Omental fat pad (tissue), 3 donors: ENCODE measurements at regions not wholly inside any gene's neighbourhood (a gene's known extent, or its start where the extent isn't known, plus 50 kb on each side); places are given as distances from the start of the nearest gene placed in this dataset.
"Not testable (repeated sequence)": the region's sequence is repeated elsewhere in the genome, so short reads cannot be mapped to it uniquely, and the experiment has no call there.

Source experiments
- ATAC-seq: fragments of 150-250 bp; one replicate; pipeline ENCODE4 v1.9.1; 2016; ENCODE audit warnings: mild to moderate bottlenecking, moderate library complexity; ENCODE audit not compliant: low FRiP score
- DNase-seq: peaks from one replicate; pipeline ENCODE4 v3.0.0-alpha.2; 2019; ENCODE audit warnings: low spot score
- TF ChIP-seq, protein P1 (sequence below), 3 donors: fragments of 450-650 bp; IDR thresholded peaks; one replicate each; pipeline ENCODE4 v1.5.1; 2016 to 2017; ENCODE audit warnings: antibody characterized with exemption in 3 of 3, mild to moderate bottlenecking in 3 of 3, moderate library complexity in 2 of 3

- ATAC-seq (no peak), DNase-seq (no peak)
- TF ChIP-seq, protein P1, sequence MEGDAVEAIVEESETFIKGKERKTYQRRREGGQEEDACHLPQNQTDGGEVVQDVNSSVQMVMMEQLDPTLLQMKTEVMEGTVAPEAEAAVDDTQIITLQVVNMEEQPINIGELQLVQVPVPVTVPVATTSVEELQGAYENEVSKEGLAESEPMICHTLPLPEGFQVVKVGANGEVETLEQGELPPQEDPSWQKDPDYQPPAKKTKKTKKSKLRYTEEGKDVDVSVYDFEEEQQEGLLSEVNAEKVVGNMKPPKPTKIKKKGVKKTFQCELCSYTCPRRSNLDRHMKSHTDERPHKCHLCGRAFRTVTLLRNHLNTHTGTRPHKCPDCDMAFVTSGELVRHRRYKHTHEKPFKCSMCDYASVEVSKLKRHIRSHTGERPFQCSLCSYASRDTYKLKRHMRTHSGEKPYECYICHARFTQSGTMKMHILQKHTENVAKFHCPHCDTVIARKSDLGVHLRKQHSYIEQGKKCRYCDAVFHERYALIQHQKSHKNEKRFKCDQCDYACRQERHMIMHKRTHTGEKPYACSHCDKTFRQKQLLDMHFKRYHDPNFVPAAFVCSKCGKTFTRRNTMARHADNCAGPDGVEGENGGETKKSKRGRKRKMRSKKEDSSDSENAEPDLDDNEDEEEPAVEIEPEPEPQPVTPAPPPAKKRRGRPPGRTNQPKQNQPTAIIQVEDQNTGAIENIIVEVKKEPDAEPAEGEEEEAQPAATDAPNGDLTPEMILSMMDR (IDR thresholded peaks at IDR 0.05): no peak
These were observed 128.2 kb upstream of the TWIST2 start for GRCh38 chr2:238719641-238720040.

DNA sequence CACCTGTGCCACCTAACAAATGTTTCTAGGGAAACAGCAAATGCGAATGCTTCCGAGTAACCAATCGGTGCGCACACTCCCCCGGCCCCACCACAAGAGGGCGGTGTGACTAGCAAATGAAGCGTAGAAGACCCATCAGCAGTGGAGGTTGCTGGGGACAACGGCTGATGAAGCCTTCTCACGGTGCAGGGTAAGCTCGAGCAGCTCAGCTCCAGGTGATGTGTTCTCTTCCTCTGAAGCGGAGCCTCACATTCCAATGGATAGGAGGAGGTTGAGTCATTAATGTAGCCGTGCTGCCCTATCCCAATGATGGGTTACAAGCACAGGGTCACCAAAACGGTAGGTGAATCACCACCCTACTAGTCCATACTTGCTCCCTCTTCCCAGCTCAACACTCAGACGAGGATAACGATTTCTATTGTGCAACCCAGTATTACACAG, 127.6 kb upstream of the TWIST2 start:
- DNase-seq: peak; percentile 45
- ATAC-seq: peak; percentile 78
- TF ChIP-seq, protein P1 (IDR thresholded peaks at IDR 0.05): peak in 1 of 3 donors; percentile 24

DNA sequence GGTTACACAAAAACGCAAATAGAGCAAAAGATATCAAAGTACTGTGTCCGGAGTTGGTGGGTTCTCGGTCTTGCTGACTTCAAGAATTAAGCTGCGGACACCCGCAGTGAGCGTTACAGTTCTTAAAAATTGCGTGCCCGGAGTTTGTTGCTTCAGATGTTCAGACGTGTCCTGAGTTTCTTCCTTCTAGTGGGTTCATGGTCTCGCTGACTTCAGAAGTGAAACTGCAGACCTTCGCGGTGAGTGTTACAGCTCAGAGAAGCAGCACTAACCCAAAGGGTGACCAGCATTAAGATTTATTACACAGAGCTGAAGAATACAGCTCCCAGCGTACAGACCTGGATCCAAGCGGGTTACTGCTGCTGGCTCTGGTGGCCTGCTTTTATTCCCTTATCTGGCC, 125.7 kb upstream of the TWIST2 start:
- ATAC-seq: no peak
- TF ChIP-seq, protein P1 (IDR thresholded peaks at IDR 0.05): no peak
- no peak for DNase-seq

DNA sequence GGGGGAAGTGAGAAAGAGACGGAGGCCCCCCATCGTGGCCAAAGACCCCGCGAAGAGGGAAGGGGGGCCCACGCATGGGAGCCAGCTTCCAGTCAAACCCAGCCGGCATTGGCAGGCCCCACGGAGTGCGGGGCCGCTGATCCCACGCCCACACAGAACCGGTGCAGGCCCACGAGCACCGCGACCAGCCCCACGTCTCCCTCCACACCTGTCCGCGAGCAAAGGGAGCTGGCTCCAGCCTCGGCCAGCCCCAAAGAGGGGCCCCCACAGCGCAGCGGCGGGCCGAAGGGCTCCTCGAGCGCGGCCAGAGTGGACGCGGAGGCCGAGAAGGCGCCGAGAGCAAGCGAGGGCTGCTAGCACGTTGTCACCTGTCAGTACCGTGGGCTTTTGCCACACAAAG, 125.0 kb upstream of the TWIST2 start:
- DNase-seq: no peak
- TF ChIP-seq, protein P1 (IDR thresholded peaks at IDR 0.05): no peak
- ATAC-seq: no peak

GRCh38 chr2:238723740-238724320, 124.1 kb upstream of the TWIST2 start:
- DNase-seq: not testable (repeated sequence)

DNA sequence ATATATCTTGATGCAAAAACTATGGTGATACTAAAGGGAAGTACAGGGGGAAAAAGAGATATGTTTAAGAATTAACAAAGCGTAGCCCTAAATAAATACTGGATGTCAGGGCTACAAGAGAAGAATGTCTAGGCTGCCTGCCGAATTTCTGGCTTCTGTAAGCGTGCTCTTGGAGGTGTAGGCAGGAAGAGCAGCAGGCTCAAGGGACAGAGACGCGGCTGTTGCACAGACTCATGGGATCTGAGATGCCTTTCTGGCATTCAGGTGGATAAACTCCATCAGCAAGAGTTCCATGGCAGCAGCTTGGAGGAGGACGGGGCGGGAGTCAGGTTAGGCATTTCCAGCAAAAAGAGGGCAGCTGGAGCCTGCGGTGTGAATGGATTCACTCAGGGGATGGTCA, 123.2 kb upstream of the TWIST2 start:
- ATAC-seq: no peak
- TF ChIP-seq, protein P1 (IDR thresholded peaks at IDR 0.05): no peak
- DNase-seq: no peak

More at GRCh38 chr2:238723740-238724320, 124.1 kb upstream of the TWIST2 start:
- not testable (repeated sequence) for ATAC-seq

GRCh38 chr2:238725298-238725697, 122.6 kb upstream of the TWIST2 start:
- TF ChIP-seq, protein P1 (IDR thresholded peaks at IDR 0.05): no peak
- ATAC-seq (no peak), DNase-seq (no peak)
